ENCODE measurements at regions not wholly inside any gene's neighbourhood (a gene's known extent, or its start where the extent isn't known, plus 50 kb on each side); places are given as distances from the start of the nearest gene placed in this dataset.

GRCh38 chr5:86964889-86965288 is 302.8 kb upstream of the RASA1 start:
- no peak overlapping the region for H2BK20ac ChIP-seq (ENCODE audit: low read depth, low read length)
- no peak overlapping the region for H3K18ac ChIP-seq (ENCODE audit: low read depth, low read length)
- no peaks in the 10 kb centered on the region for H3K4me1 ChIP-seq (ENCODE audit: control insufficient read depth, insufficient read depth, low read length)
- no peak for TF ChIP-seq SMC3 (IDR thresholded peaks at IDR 0.05; ENCODE audit: low read depth, low read length)
- TF ChIP-seq RAD21 (IDR thresholded peaks at IDR 0.05; ENCODE audit: low read length): no peak
- TF ChIP-seq CEBPB (IDR thresholded peaks at IDR 0.05; ENCODE audit: low read depth, low read length): no peak
- no peak for TF ChIP-seq CTCF (conservative IDR thresholded peaks at IDR 0.05; ENCODE audit: low read depth, low read length)
- TF ChIP-seq CHD1 (IDR thresholded peaks at IDR 0.05; ENCODE audit: low read depth, low read length): no peak
- TF ChIP-seq MAFK (IDR thresholded peaks at IDR 0.05; ENCODE audit: low read depth, low read length): no peak
- no peak for TF ChIP-seq POLR2A (IDR thresholded peaks at IDR 0.05; ENCODE audit: low read depth, low read length)
- no peak for TF ChIP-seq USF2 (IDR thresholded peaks at IDR 0.05; ENCODE audit: low read depth, low read length)
- TF ChIP-seq BHLHE40 (IDR thresholded peaks at IDR 0.05; ENCODE audit: low read depth, low read length): no peak
- TF ChIP-seq FOS (IDR thresholded peaks at IDR 0.05; ENCODE audit: low read depth, low read length): no peak
- TF ChIP-seq MXI1 (IDR thresholded peaks at IDR 0.05; ENCODE audit: borderline replicate concordance, low read depth, low read length): no peak
- TF ChIP-seq MAZ (IDR thresholded peaks at IDR 0.05; ENCODE audit: borderline replicate concordance, low read depth, low read length): no peak
- no peak for TF ChIP-seq RFX5 (IDR thresholded peaks at IDR 0.05; ENCODE audit: low read depth, low read length)
- no peak for TF ChIP-seq NFE2L2 (IDR thresholded peaks at IDR 0.05; ENCODE audit: low read depth, low read length)
- TF ChIP-seq RCOR1 (IDR thresholded peaks at IDR 0.05; ENCODE audit: insufficient replicate concordance, low read length): no peak
- no peak for TF ChIP-seq ELK1 (IDR thresholded peaks at IDR 0.05; ENCODE audit: borderline replicate concordance, low read depth, low read length)
- H3K9me1 ChIP-seq (ENCODE audit: insufficient read depth, low read length): no peaks in the 10 kb centered on the region
- ATAC-seq (ENCODE audit: low read depth) (no peak), DNase-seq (no peak)
- no peaks in the 10 kb centered on the region for H4K20me1 ChIP-seq (ENCODE audit: insufficient read depth, low read length)
- H3K4ac ChIP-seq (ENCODE audit: low read depth, low read length): no peak overlapping the region
- POLR2A ChIA-PET (ENCODE audit: unreplicated experiment): no interaction called here
- H2AK5ac ChIP-seq (ENCODE audit: low read depth, low read length): no peak overlapping the region
- H2BK120ac ChIP-seq (ENCODE audit: low read depth, low read length): no peak overlapping the region
- no peak overlapping the region for H3K27ac ChIP-seq (ENCODE audit: insufficient read depth, low read length)
- H3K14ac ChIP-seq (replicated peaks; ENCODE audit: low read depth, low read length): no peak overlapping the region
- H3K9ac ChIP-seq (ENCODE audit: low read depth, low read length): no peak overlapping the region
- H4K91ac ChIP-seq (ENCODE audit: insufficient read depth, low read depth, low read length): no peak overlapping the region
- H2AFZ ChIP-seq (replicated peaks; ENCODE audit: low read length, poor library complexity): no peak overlapping the region
- H2BK15ac ChIP-seq (ENCODE audit: low read depth, low read length): no peak overlapping the region
- no peak overlapping the region for H3K4me3 ChIP-seq (ENCODE audit: insufficient read depth, low read depth, low read length)
- no peak overlapping the region for H3K56ac ChIP-seq (ENCODE audit: extremely low read depth, insufficient read depth, low read length)
- no peak overlapping the region for H4K8ac ChIP-seq (ENCODE audit: low read depth in 2 of 2, low read length in 2 of 2)
- CTCF ChIA-PET: no interaction called here
- no peak overlapping the region for H2AK9ac ChIP-seq (replicated peaks; ENCODE audit: low read depth, low read length, poor library complexity)
- no peak overlapping the region for H3K23ac ChIP-seq (ENCODE audit: low read depth, low read length)
- no peaks in the 10 kb centered on the region for H3K79me1 ChIP-seq (ENCODE audit: low read depth in 1 of 2, low read length in 2 of 2)
- no peak overlapping the region for H4K5ac ChIP-seq (ENCODE audit: low read depth, low read length)
- no peaks in the 10 kb centered on the region for H3K36me3 ChIP-seq (ENCODE audit: control insufficient read depth, insufficient read depth, low read length)
- no peaks in the 10 kb centered on the region for H3K27me3 ChIP-seq (ENCODE audit: control insufficient read depth, insufficient read depth, low read length)
- no CpG with 5 or more reads among the region's 1 CpG for WGBS, 2 experiments (ENCODE audit: extremely low coverage in 2 of 2, insufficient read length in 1 of 2)
- no peaks in the 10 kb centered on the region for H3K9me3 ChIP-seq (ENCODE audit: control insufficient read depth, insufficient read depth, low read length)
- BruUV-seq (replicated peaks): no TSS peak
- no peak overlapping the region for H2BK5ac ChIP-seq (ENCODE audit: low read depth, low read length, poor library complexity, severe bottlenecking)
- intact Hi-C loops (cut with micrococcal nuclease) (loop anchor here (10.0 kb wide), 1 partner anchor 340 kb away; no protein-coding TSS in a partner anchor), dilution Hi-C loops (cut with HindIII; ENCODE audit: low sequenced_read_pairs, unreplicated experiment) (no loop called here), in situ Hi-C loops (cut with MboI; ENCODE audit: low sequenced_read_pairs) (loop anchor here (5.0 kb wide), 1 partner anchor 93 kb away; no protein-coding TSS in a partner anchor)
- H3K4me2 ChIP-seq (ENCODE audit: low read depth, low read length): no peak overlapping the region
